SW 1271 (cell line): ENCODE measurements at regions not wholly inside any gene's neighbourhood (a gene's known extent, or its start where the extent isn't known, plus 50 kb on each side); places are given as distances from the start of the nearest gene placed in this dataset.
"Not testable (repeated sequence)": the region's sequence is repeated elsewhere in the genome, so short reads cannot be mapped to it uniquely, and the experiment has no call there.

ENCODE experiments used
- DNase-seq, 2 experiments: peaks; one replicate each; lab custom pipeline; 2025; lab: John Stamatoyannopoulos, UW

GRCh38 chr16:25443994-25444393 is 186.3 kb upstream of the ZKSCAN2 start:
- DNase-seq, result no peak

GRCh38 chr16:25434064-25434463 is 176.4 kb upstream of the ZKSCAN2 start:
- no peak for DNase-seq

GRCh38 chr16:25433388-25433787 is 175.7 kb upstream of the ZKSCAN2 start:
- DNase-seq, result no peak

GRCh38 chr16:25431472-25431871 is 173.8 kb upstream of the ZKSCAN2 start:
- DNase-seq, result no peak

- no peak for DNase-seq
Observed at GRCh38 chr16:25426829-25427228, 169.2 kb upstream of the ZKSCAN2 start.

GRCh38 chr16:25419681-25420080 is 162.0 kb upstream of the ZKSCAN2 start:
- DNase-seq, result no peak

- DNase-seq, result no peak
Observed at GRCh38 chr16:25419153-25419552, 161.5 kb upstream of the ZKSCAN2 start.

GRCh38 chr16:25416002-25416401 is 158.4 kb upstream of the ZKSCAN2 start:
- no peak for DNase-seq

GRCh38 chr16:25413975-25414374 is 156.3 kb upstream of the ZKSCAN2 start:
- DNase-seq, result no peak

GRCh38 chr16:25413133-25413532 is 155.5 kb upstream of the ZKSCAN2 start:
- DNase-seq, result no peak

GRCh38 chr16:25411396-25412081 is 153.9 kb upstream of the ZKSCAN2 start:
- no peak for DNase-seq

- no peak for DNase-seq
Observed at GRCh38 chr16:25403852-25404251, 146.2 kb upstream of the ZKSCAN2 start.

- no peak for DNase-seq
Observed at GRCh38 chr16:25395528-25395927, 137.9 kb upstream of the ZKSCAN2 start.

- DNase-seq, result no peak
Observed at GRCh38 chr16:25390761-25391160, 133.1 kb upstream of the ZKSCAN2 start.

GRCh38 chr16:25374556-25374955 is 116.9 kb upstream of the ZKSCAN2 start:
- DNase-seq, result no peak

- DNase-seq, result no peak
Observed at GRCh38 chr16:25372716-25373115, 115.1 kb upstream of the ZKSCAN2 start.

GRCh38 chr16:25371342-25371741 is 113.7 kb upstream of the ZKSCAN2 start:
- no peak for DNase-seq

GRCh38 chr16:25370541-25370940 is 112.9 kb upstream of the ZKSCAN2 start:
- DNase-seq, result no peak

GRCh38 chr16:25367773-25368524 is 110.3 kb upstream of the ZKSCAN2 start:
- no peak for DNase-seq

- no peak for DNase-seq
Observed at GRCh38 chr16:25366078-25366477, 108.4 kb upstream of the ZKSCAN2 start.

GRCh38 chr16:25359516-25359915 is 101.9 kb upstream of the ZKSCAN2 start:
- DNase-seq, result not testable (repeated sequence)

GRCh38 chr16:25344006-25344405 is 86.4 kb upstream of the ZKSCAN2 start:
- DNase-seq, result no peak

GRCh38 chr16:25340973-25341372 is 83.3 kb upstream of the ZKSCAN2 start:
- DNase-seq, result no peak
